GM19468 (cell line): ENCODE measurements at regions not wholly inside any gene's neighbourhood (a gene's known extent, or its start where the extent isn't known, plus 50 kb on each side); places are given as distances from the start of the nearest gene placed in this dataset.
"Not testable (repeated sequence)": the region's sequence is repeated elsewhere in the genome, so short reads cannot be mapped to it uniquely, and the experiment has no call there.

Experiments
- ATAC-seq: cut with Tn5 transposase; IDR thresholded peaks from one replicate; pipeline ENCODE4 v1.9.1; 2021; ENCODE audit warnings: mild to moderate bottlenecking, moderate library complexity, moderate number of reproducible peaks; ENCODE audit not compliant: unreplicated experiment; ENCODE audit errors: extremely low read depth

GRCh38 chr3:87442470-87442869, 166.1 kb upstream of the POU1F1 start:
- ATAC-seq, result no peak

- no peak for ATAC-seq
These were observed 161.4 kb upstream of the POU1F1 start for GRCh38 chr3:87437765-87438164.

GRCh38 chr3:87436781-87437543, 160.6 kb upstream of the POU1F1 start:
- no peak for ATAC-seq

DNA sequence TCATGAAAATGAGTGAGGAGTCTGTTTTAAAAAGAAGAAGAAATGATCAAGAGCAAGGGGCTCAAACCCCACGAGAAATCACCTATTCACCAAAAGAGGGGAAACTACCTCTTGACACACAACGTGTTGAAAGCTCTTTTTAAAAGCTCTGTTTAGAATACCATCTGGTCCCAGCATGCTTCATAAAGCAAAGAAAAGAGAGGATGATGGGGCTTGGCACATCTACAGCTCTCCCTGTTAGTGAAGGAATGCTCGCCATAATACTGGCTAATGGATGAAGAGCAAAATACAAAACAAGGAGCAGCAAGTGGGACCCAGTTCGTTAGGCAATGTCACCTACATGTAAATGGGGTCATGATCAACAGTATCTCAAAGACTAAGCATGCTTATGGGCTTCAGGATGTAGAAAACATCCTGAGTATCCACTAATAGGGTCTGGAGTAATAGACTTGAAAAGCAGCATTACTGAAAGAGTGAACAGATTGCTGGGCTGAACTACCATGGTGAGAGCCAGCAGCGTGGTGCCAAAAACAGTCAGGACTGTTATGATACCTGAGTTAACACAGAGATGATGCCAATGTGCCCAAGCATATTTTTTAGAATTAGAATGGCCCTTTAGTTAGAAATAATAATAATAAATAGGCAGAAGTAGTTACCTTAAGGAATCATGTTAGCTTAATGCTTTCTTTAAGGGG, 159.7 kb upstream of the POU1F1 start:
- ATAC-seq, result no peak

GRCh38 chr3:87433445-87433844, 157.1 kb upstream of the POU1F1 start:
- ATAC-seq, result not testable (repeated sequence)

GRCh38 chr3:87426918-87427317, 150.5 kb upstream of the POU1F1 start:
- ATAC-seq, result no peak

- no peak for ATAC-seq
These were observed 148.7 kb upstream of the POU1F1 start for GRCh38 chr3:87425056-87425455.

- ATAC-seq, result no peak
These were observed 147.0 kb upstream of the POU1F1 start for GRCh38 chr3:87423336-87423735.

DNA sequence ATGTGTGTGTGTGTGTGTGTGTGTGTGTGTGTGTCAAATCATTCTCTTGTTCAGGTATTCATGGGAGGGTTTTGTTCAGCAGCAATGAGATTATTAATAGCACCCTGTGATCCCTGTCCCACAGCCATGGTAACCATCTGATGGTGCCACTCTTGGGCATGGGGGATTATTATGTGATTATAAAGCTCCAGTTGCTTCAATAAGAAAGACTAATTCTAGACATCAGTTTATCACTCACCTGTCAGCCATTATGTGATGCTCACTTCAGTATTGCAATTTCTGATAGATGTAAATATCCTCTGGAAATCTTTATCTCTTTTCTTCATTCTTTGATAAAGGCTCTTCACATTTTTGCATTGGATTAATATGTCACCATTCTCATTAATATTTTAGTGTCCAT, 145.9 kb upstream of the POU1F1 start:
- ATAC-seq, result no peak

DNA sequence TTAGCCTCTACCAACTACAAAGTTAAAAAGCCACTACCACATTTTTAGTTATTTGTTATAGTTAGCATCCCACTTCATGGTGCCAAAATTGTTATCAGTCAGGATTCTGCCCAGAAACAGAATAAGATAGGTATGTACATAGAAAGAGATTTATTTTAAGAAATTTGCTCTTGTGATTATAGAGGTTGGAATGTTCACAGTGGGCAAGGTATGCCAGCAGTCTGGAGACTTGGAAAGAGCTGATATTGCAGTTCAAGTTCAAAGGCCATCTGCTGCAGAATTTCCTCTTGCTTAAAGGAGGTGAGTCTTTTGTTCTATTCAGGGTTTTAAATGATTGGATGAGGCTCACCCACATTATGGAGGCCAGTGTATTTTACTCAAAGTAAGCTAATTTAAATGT, 143.8 kb upstream of the POU1F1 start:
- no peak for ATAC-seq

- no peak for ATAC-seq
These were observed 137.9 kb upstream of the POU1F1 start for GRCh38 chr3:87414271-87414670.

DNA sequence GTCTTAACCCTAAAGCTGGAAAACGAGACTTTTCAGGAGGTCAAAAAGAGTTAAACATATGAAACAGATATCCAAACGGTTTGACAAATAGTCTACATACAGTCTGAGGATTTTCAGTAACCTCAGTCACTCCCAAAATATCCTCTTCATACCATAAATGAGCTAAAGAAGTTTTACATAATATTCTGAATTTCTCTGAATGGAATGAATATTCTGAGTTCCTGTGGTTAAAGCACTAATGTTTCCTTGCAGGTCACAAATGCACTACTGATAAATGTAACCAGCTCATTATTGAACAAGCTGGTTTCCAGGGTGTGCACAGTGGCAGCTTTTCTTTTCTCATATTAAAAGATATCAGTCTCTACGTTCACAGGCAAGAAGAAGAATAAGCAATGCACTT, 137.4 kb upstream of the POU1F1 start:
- no peak for ATAC-seq

GRCh38 chr3:87410110-87410509, 133.7 kb upstream of the POU1F1 start:
- ATAC-seq, result no peak

DNA sequence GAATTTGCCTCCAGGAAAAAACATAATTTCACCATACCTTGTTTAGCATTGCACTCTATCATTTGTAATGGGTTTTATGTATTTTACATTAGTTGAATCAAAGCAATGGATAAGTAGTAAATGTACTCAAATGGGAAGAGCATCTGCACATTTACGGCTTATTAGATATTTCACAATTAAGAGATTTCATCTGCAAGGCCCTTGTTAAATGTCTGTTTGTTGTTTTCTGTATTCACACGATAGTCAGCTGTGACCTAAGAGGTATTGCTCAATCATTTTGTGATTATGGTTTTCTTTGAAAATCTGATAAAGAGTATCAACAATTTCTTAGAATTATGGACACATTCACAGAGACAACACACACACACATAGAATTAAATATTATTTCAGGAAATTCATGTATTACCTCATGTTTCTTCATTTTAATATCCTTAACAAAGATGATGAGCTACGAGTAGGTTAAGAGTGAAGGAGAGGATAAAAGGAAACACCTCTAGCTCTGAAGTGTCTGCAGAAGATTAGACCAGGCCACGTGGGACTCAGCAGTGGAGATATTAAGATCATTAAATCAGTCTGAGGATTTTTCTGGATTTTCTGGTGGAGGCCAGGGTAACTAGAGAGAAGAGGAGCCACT, 121.9 kb upstream of the POU1F1 start:
- no peak for ATAC-seq

- no peak for ATAC-seq
These were observed 120.8 kb upstream of the POU1F1 start for GRCh38 chr3:87397211-87397610.

- no peak for ATAC-seq
These were observed 114.4 kb upstream of the POU1F1 start for GRCh38 chr3:87390821-87391220.

DNA sequence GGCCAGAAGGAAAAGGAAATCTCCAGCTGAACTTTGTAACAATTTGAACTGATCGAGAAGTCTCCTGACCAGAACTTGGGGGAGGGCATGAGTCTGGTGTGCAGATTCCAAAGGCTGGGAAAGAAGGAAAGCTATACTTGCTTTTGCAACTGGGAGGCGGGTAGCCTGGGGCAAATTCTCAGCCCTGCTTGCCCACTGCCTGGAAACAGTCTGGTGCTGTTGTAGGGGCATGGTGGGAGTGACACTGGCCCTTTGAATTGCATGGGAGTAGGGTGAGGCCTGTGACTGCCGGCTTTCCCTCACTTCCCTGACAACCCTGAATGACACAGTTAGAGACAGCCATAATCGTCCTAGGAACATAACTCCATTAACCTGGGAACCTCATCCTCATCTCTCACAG, 114.0 kb upstream of the POU1F1 start:
- ATAC-seq, result no peak

DNA sequence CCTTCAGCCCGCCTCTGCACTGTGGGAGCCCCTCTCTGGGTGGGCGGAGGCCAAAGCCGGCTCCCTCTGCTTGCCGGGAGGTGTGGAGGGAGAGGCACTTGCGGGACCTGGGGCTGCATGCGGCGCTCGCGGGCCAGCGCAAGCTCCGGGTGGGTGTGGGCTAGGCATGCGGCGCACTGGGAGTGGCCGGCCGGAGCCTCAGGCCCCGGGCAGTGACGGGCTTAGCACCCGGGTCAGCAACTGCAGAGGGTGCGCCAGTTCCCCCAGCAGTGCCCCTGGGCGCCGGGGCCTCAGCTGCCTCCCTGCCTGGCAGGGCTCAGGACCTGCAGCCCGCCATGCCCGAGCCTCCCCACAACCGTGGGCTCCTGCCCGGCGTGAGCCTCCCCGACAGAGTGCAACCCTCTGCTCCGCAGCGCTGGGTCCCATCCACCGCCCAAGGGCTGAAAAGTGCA, 98.9 kb upstream of the POU1F1 start:
- ATAC-seq, result no peak

DNA sequence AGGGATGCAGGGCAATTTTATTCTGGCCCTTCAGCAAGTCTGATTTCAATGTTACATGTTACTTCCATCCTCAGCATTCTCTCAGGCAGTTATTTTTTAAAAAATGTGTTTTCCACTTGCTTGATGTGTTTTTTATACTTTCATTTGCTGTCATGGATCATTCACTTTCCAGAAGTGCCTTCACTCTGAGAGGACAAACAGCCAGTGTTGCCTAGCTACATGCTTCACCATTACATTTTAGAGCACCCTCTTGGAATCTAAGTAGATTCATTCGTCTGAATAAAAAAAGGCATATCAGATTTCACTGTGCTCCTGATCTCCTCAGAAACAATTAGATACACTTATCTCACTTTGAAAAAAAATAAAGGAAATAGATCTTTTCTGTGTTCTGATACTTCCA, 93.6 kb upstream of the POU1F1 start:
- ATAC-seq, result no peak

DNA sequence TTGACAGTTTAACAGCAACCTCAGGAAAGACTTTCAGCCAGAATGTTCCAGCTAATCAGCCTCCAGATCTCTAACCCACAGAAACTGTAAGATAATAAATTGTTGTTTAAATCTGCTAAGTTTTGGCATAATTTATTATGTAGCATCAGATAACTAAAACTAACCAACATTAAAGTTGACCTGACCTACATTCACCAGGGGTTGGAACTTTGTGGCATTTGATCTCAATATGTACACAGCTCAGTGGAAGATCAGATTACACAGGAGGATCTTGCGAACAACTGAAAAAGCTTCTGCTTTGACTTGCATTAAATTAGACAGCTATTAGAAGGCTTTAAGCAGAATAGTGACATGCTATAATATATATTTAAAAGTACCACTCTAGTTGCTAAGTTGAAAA, 91.4 kb upstream of the POU1F1 start:
- ATAC-seq, result no peak

GRCh38 chr3:87363721-87364120, 87.3 kb upstream of the POU1F1 start:
- ATAC-seq, result no peak
